SK-N-MC (cell line): ENCODE measurements at regions not wholly inside any gene's neighbourhood (a gene's known extent, or its start where the extent isn't known, plus 50 kb on each side); places are given as distances from the start of the nearest gene placed in this dataset.

Experiments used
- EZH2 ChIP-seq: fragments of 200-600 bp; sonication (generic); IDR thresholded peaks from one replicate; pipeline ENCODE4 v1.6.1; 2017; ENCODE audit warnings: antibody characterized with exemption
- FOXP2 ChIP-seq: optimal IDR thresholded peaks from 2 replicates; pipeline ENCODE3; 2011; ENCODE audit warnings: mild to moderate bottlenecking, moderate library complexity; ENCODE audit not compliant: insufficient read depth; ENCODE audit errors: extremely low read length, control extremely low read depth
- POLR2AphosphoS5 ChIP-seq: IDR thresholded peaks from 2 replicates; pipeline ENCODE4 v1.6.1; 2012; ENCODE audit warnings: mild to moderate bottlenecking, low read depth, low read length, borderline replicate concordance

- TF ChIP-seq POLR2AphosphoS5 (no peak), EZH2 (no peak), FOXP2 (no peak)
Observed at GRCh38 chr3:99373088-99373845, 265.1 kb upstream of the COL8A1 start.
